Body of pancreas (tissue), 4 donors: ENCODE measurements at regions not wholly inside any gene's neighbourhood (a gene's known extent, or its start where the extent isn't known, plus 50 kb on each side); places are given as distances from the start of the nearest gene placed in this dataset.

Source experiments
- ATAC-seq: fragments of 150-250 bp; one replicate; pipeline ENCODE4 v1.9.1; 2016
- DNase-seq, 4 donors: peaks; one replicate each; pipeline ENCODE4 v3.0.0-alpha.2; 2019
- H3K27ac ChIP-seq, 4 donors: fragments of 200-600 bp; sonication (generic); 1 replicate in 3 of 4; 2 replicates in 1 of 4; pipeline versions ENCODE4 v1.5.1 to v1.6.1; 2016 to 2019; ENCODE audit warnings: mild to moderate bottlenecking in 1 of 4, mixed read lengths in 1 of 4, moderate library complexity in 1 of 4
- H3K27me3 ChIP-seq, 2 donors: fragments of 200-600 bp; sonication (generic); one replicate each; pipeline ENCODE4 v1.6.0; 2016; ENCODE audit warnings: mild to moderate bottlenecking in 1 of 2
- H3K36me3 ChIP-seq, 2 donors: fragments of 200-600 bp; sonication (generic); replicated peaks in 1 of 2; 2 replicates each; pipeline ENCODE4 v1.5.1; 2016; ENCODE audit warnings: low read depth in 2 of 2; ENCODE audit not compliant: insufficient read depth in 1 of 2
- H3K4me1 ChIP-seq: fragments of 200-600 bp; sonication (generic); one replicate; pipeline ENCODE4 v1.6.0; 2016
- H3K4me3 ChIP-seq, 2 donors: fragments of 200-600 bp; sonication (generic); 1 replicate in 1 of 2; 2 replicates in 1 of 2; pipeline ENCODE4 v1.5.1; 2016 to 2019
- H3K9me3 ChIP-seq, 3 donors: fragments of 200-600 bp; sonication (generic); 1 replicate in 2 of 3; 2 replicates in 1 of 3; pipeline ENCODE4 v1.5.1; 2016
- POLR2A ChIP-seq, 3 donors: fragments of 450-650 bp; IDR thresholded peaks; one replicate each; pipeline ENCODE4 v1.6.1; 2016; ENCODE audit warnings: antibody characterized with exemption in 3 of 3, mild to moderate bottlenecking in 2 of 3
- WGBS, 2 donors: methylation state at CpG; one replicate each; pipeline ENCODE4 v1.1.5; 2017; 5-methylcytosine and 5-hydroxymethylcytosine counted together
- intact Hi-C: fragments of 100-400 bp; cut with DNase I; formaldehyde crosslinking; loops from one replicate; pipeline ENCODE4 v1.15.1; 2023
- TF ChIP-seq, protein P1 (sequence below), 7 experiments: fragments of 450-650 bp in 4 of 7; fragments of 200-600 bp in 3 of 7; sonication (generic) in 3 of 7; IDR thresholded peaks; one replicate each; pipeline ENCODE4 v1.5.1; 2016 to 2019; ENCODE audit warnings: antibody characterized with exemption in 7 of 7

DNA sequence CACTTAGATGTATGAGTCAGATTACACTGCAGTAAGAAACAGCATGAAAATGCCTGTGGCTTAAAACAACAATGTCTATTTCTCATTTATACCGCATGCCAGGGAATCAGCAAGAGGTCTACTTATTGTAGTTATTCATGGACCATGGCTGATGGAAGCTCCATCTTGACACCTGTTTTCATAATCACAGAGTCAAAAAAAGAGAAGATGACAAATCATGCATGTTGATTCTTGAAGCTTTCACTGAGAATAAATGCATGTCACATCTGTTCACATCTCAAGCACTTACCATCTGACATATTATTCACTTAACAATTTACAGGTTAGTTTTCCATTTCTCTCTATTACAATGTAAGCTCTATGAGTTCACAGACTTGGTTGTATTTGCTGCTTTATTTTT, 194.2 kb upstream of the SLITRK2 start:
- TF ChIP-seq, protein P1, sequence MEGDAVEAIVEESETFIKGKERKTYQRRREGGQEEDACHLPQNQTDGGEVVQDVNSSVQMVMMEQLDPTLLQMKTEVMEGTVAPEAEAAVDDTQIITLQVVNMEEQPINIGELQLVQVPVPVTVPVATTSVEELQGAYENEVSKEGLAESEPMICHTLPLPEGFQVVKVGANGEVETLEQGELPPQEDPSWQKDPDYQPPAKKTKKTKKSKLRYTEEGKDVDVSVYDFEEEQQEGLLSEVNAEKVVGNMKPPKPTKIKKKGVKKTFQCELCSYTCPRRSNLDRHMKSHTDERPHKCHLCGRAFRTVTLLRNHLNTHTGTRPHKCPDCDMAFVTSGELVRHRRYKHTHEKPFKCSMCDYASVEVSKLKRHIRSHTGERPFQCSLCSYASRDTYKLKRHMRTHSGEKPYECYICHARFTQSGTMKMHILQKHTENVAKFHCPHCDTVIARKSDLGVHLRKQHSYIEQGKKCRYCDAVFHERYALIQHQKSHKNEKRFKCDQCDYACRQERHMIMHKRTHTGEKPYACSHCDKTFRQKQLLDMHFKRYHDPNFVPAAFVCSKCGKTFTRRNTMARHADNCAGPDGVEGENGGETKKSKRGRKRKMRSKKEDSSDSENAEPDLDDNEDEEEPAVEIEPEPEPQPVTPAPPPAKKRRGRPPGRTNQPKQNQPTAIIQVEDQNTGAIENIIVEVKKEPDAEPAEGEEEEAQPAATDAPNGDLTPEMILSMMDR (IDR thresholded peaks at IDR 0.05), result no peak
- DNase-seq (no peak), ATAC-seq (no peak)
- Histone ChIP-seq H3K4me1 (no peaks in the 10 kb centered on the region), H3K36me3 (no peaks in the 10 kb centered on the region), H3K27ac (no peak overlapping the region), H3K4me3 (no peak overlapping the region), H3K9me3 (no peaks in the 10 kb centered on the region), H3K27me3 (no peaks in the 10 kb centered on the region)
- WGBS, 2 donors, result 67 to 70% methylated on average over 1 of the region's 1 CpG
- intact Hi-C loops, result no loop called here

DNA sequence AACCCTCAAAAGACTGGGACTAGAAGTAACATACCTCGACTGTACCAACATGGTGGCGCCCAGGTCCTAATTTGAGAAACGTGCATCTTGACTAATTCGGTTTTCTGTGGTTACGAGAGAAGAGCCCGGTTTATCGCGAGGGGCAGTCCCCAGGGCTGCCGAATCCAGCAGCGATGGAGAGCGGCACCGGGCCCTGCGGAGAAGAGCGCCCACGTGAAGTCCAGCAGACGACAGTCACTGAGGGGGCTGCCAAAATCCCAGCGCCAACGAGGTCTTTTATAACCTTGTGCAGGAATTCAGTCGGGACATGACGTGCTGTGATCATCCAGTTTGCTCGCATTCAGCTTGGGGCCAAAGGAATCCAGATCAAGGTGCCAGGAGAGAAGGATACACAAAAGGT, 187.5 kb upstream of the SLITRK2 start:
- ATAC-seq (no peak), DNase-seq (no peak)
- H3K36me3 ChIP-seq, result no peaks in the 10 kb centered on the region
- H3K27ac ChIP-seq, result no peak overlapping the region
- 86 to 91% methylated on average over 19 to 21 of the region's 21 CpGs for WGBS, 2 donors
- no peaks in the 10 kb centered on the region for H3K27me3 ChIP-seq
- no peaks in the 10 kb centered on the region for H3K4me1 ChIP-seq
- TF ChIP-seq, protein P1 (IDR thresholded peaks at IDR 0.05), result no peak
- no peak for TF ChIP-seq POLR2A (IDR thresholded peaks at IDR 0.05)
- intact Hi-C loops, result no loop called here
- H3K9me3 ChIP-seq, result no peaks in the 10 kb centered on the region
- H3K4me3 ChIP-seq, result no peak overlapping the region

DNA sequence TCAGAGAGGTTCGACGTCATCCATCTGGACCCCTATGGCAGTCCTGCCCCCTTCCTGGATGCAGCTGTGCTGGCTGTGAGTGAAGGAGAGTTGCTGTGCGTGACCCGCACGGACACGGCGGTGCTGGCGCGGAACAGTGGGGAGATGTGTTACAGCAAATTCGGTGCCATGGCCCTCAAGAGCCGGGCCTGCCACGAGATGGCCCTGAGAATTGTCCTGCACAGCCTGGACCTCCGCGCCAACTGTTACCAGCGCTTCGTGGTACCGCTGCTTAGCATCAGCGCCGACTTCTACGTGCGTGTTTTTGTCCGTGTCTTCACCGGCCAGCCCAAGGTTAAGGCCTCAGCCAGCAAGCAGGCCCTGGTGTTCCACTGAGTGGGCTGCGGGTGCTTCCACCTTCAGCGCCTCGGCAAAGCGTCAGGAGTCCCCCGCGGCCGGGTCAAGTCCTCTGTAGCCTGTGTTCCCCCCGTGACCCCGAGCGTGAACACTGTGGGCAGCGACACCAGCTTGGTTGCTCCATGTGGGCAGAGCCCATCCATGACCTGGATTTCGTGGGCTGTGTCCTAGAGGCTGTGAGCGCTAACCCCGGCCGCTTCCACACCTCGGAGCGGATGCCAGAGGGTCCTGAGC, 186.7 kb upstream of the SLITRK2 start:
- 95% methylated on average over 10 of the region's 40 CpGs; no CpG with 5 or more reads in 1 of the 2 donors for WGBS, 2 donors
- Histone ChIP-seq H3K4me3 (no peak overlapping the region), H3K27me3 (no peaks in the 10 kb centered on the region), H3K27ac (no peak overlapping the region), H3K36me3 (no peaks in the 10 kb centered on the region), H3K9me3 (no peaks in the 10 kb centered on the region), H3K4me1 (no peaks in the 10 kb centered on the region)
- TF ChIP-seq POLR2A (IDR thresholded peaks at IDR 0.05), result no peak
- TF ChIP-seq, protein P1 (IDR thresholded peaks at IDR 0.05), result no peak
- ATAC-seq (no peak), DNase-seq (no peak)
- intact Hi-C loops, result no loop called here

DNA sequence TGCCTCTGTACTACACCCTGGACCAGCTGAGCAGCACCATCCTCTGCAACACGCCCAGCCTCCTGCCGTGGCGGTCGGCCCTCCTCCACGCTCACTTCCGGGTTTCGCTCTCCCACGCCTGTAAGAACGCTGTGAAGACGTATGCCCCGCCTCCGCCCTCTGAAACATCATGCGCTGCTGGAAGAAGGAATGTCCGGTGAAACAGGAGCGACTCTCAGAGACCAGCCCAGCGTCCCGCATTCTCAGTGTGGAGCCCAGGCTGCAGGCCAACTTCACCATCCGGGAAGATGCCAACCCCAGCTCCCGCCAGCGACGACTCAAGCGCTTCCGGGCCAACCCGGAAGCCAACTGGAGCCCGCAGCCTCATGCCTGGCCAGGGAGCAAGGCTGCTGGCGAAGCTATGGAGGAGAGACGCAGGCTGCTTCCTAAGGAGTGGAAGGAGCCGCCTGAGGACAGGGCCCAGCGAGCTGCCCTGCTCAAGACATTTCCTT, 186.1 kb upstream of the SLITRK2 start:
- TF ChIP-seq, protein P1 (IDR thresholded peaks at IDR 0.05), result no peak
- TF ChIP-seq POLR2A (IDR thresholded peaks at IDR 0.05), result no peak
- Histone ChIP-seq H3K4me3 (no peak overlapping the region), H3K27me3 (no peaks in the 10 kb centered on the region), H3K4me1 (no peaks in the 10 kb centered on the region), H3K36me3 (no peaks in the 10 kb centered on the region), H3K9me3 (no peaks in the 10 kb centered on the region), H3K27ac (no peak overlapping the region)
- no peak for DNase-seq
- intact Hi-C loops, result no loop called here
- ATAC-seq, result no peak
- 89 to 90% methylated on average over 13 to 15 of the region's 29 CpGs for WGBS, 2 donors

DNA sequence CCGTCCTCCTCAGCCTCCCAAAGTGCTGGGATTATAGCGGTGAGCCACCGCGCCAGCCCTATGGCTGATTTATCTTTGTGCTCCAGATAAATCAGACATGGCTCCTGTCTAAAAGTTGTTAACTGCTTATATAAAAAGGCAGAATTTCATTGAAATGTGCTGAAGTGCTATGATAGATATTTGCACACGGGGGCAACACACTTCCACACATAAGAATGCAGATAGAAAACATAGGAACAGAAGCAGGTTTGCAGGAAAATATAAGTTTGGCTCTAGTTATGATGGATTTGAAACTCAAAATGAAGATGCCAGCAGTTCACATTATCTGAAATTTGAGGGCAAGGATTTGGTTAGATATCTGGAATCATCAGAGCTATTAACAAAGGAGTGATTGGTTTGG, 163.1 kb upstream of the SLITRK2 start:
- no peak overlapping the region for H3K27ac ChIP-seq
- no peak overlapping the region for H3K4me3 ChIP-seq
- H3K9me3 ChIP-seq, result no peaks in the 10 kb centered on the region
- intact Hi-C loops, result no loop called here
- H3K27me3 ChIP-seq, result no peaks in the 10 kb centered on the region
- ATAC-seq (no peak), DNase-seq (no peak)
- WGBS, 2 donors, result 58 to 78% methylated on average over 2 to 5 of the region's 5 CpGs
- TF ChIP-seq POLR2A (IDR thresholded peaks at IDR 0.05), result no peak
- TF ChIP-seq, protein P1 (IDR thresholded peaks at IDR 0.05), result no peak
- H3K4me1 ChIP-seq, result no peaks in the 10 kb centered on the region
- H3K36me3 ChIP-seq, result no peaks in the 10 kb centered on the region
